Smooth muscle cell (in vitro differentiated cells): ENCODE measurements at regions not wholly inside any gene's neighbourhood (a gene's known extent, or its start where the extent isn't known, plus 50 kb on each side); places are given as distances from the start of the nearest gene placed in this dataset.
"Not testable (repeated sequence)": the region's sequence is repeated elsewhere in the genome, so short reads cannot be mapped to it uniquely, and the experiment has no call there.

Experiments
- DNase-seq: peaks from one replicate; lab custom pipeline; 2025; ENCODE audit not compliant: unreplicated experiment; lab: John Stamatoyannopoulos, UW
- H2AFZ ChIP-seq: fragments of 200-600 bp; sonication (generic); 2 replicates; pipeline ENCODE4 v1.6.0; 2016; ENCODE audit warnings: antibody characterized with exemption, low read depth, mild to moderate bottlenecking
- H3F3A ChIP-seq: fragments of 200-600 bp; sonication (generic); 2 replicates; pipeline ENCODE4 v1.6.0; 2017; ENCODE audit warnings: antibody characterized with exemption, low read depth
- H3K27ac ChIP-seq: fragments of 200-600 bp; sonication (generic); 2 replicates; pipeline ENCODE4 v1.5.1; 2016; ENCODE audit warnings: low read depth, mild to moderate bottlenecking
- H3K27me3 ChIP-seq: fragments of 200-600 bp; sonication (generic); 2 replicates; pipeline ENCODE4 v1.6.1; 2016; ENCODE audit warnings: low read depth, mild to moderate bottlenecking
- H3K36me3 ChIP-seq: fragments of 200-600 bp; sonication (generic); 2 replicates; pipeline ENCODE4 v1.5.1; 2016; ENCODE audit warnings: low read depth
- H3K4me1 ChIP-seq: fragments of 200-600 bp; sonication (generic); 2 replicates; pipeline ENCODE4 v1.5.1; 2016; ENCODE audit warnings: low read depth
- H3K4me2 ChIP-seq: fragments of 200-600 bp; sonication (generic); 2 replicates; pipeline ENCODE4 v1.6.0; 2016; ENCODE audit warnings: mild to moderate bottlenecking
- H3K4me3 ChIP-seq: fragments of 200-600 bp; sonication (generic); 2 replicates; pipeline ENCODE4 v1.5.1; 2016; ENCODE audit warnings: mild to moderate bottlenecking
- H3K79me2 ChIP-seq: fragments of 200-600 bp; sonication (generic); 2 replicates; pipeline ENCODE4 v1.6.0; 2016; ENCODE audit warnings: low read depth, mild to moderate bottlenecking
- H3K9ac ChIP-seq: fragments of 200-600 bp; sonication (generic); 2 replicates; pipeline ENCODE4 v1.6.0; 2016; ENCODE audit warnings: low read depth
- H3K9me3 ChIP-seq: fragments of 200-600 bp; sonication (generic); replicated peaks from 2 replicates; pipeline ENCODE4 v1.5.1; 2016; ENCODE audit warnings: low read depth
- H4K20me1 ChIP-seq: fragments of 200-600 bp; sonication (generic); 2 replicates; pipeline ENCODE4 v1.6.0; 2016; ENCODE audit warnings: low read depth
- CTCF ChIP-seq: fragments of 200-600 bp; sonication (generic); IDR thresholded peaks from 2 replicates; pipeline ENCODE4 v1.5.1; 2017; ENCODE audit warnings: borderline replicate concordance, mild to moderate bottlenecking, antibody characterized with exemption; ENCODE audit not compliant: insufficient read depth, poor library complexity, severe bottlenecking
- WGBS: methylation state at CpG from one replicate; pipeline ENCODE4 v1.1.7; 2016; ENCODE audit warnings: low lambda C conversion rate; 5-methylcytosine and 5-hydroxymethylcytosine counted together

- no peaks in the 10 kb centered on the region for H3K9me3 ChIP-seq
- H3F3A ChIP-seq = no peaks in the 10 kb centered on the region
- no peak for TF ChIP-seq CTCF
- H3K4me1 ChIP-seq = no peaks in the 10 kb centered on the region
- WGBS = 85% methylated on average over 3 of the region's 3 CpGs
- no peak overlapping the region for H3K4me2 ChIP-seq
- no peak overlapping the region for H3K27ac ChIP-seq
- no peaks in the 10 kb centered on the region for H4K20me1 ChIP-seq
- no peak overlapping the region for H3K9ac ChIP-seq
- no peaks in the 10 kb centered on the region for H3K79me2 ChIP-seq
- peaks cover 3% of the 10 kb centered on the region for H3K36me3 ChIP-seq
- no peak overlapping the region for H3K4me3 ChIP-seq
- H2AFZ ChIP-seq = no peak overlapping the region
- no peaks in the 10 kb centered on the region for H3K27me3 ChIP-seq
- no peak for DNase-seq
Observed at GRCh38 chr13:100773429-100773828, 98.8 kb upstream of the TMTC4 start.

- Histone ChIP-seq H3F3A (no peaks in the 10 kb centered on the region), H3K36me3 (peaks cover 3% of the 10 kb centered on the region), H3K4me1 (no peaks in the 10 kb centered on the region), H3K27ac (no peak overlapping the region), H2AFZ (no peak overlapping the region), H3K9me3 (no peaks in the 10 kb centered on the region), H4K20me1 (no peaks in the 10 kb centered on the region), H3K27me3 (no peaks in the 10 kb centered on the region), H3K4me2 (no peak overlapping the region), H3K4me3 (no peak overlapping the region), H3K9ac (no peak overlapping the region), H3K79me2 (no peaks in the 10 kb centered on the region)
- no peak for DNase-seq
- 87% methylated on average over 2 of the region's 2 CpGs for WGBS
- no peak for TF ChIP-seq CTCF
Observed at GRCh38 chr13:100767192-100767591, 92.6 kb upstream of the TMTC4 start.

- H3K27ac ChIP-seq, H3K4me1 ChIP-seq, H3K4me2 ChIP-seq, H2AFZ ChIP-seq, H3K9me3 ChIP-seq, H3K27me3 ChIP-seq, H3K79me2 ChIP-seq, H3F3A ChIP-seq, H4K20me1 ChIP-seq, DNase-seq, H3K4me3 ChIP-seq, H3K36me3 ChIP-seq, H3K9ac ChIP-seq: not testable (repeated sequence)
- 93% methylated on average over 4 of the region's 4 CpGs for WGBS
Observed at GRCh38 chr13:100766570-100766969, 92.0 kb upstream of the TMTC4 start.

GRCh38 chr13:100764937-100765336 is 90.3 kb upstream of the TMTC4 start:
- no peaks in the 10 kb centered on the region for H3K79me2 ChIP-seq
- 74% methylated on average over 9 of the region's 9 CpGs for WGBS
- H3K9me3 ChIP-seq = no peaks in the 10 kb centered on the region
- DNase-seq = no peak
- H3K9ac ChIP-seq = no peak overlapping the region
- H3K36me3 ChIP-seq = no peaks in the 10 kb centered on the region
- no peak overlapping the region for H3K4me3 ChIP-seq
- no peak overlapping the region for H3K4me2 ChIP-seq
- H3K4me1 ChIP-seq = no peaks in the 10 kb centered on the region
- no peak overlapping the region for H3K27ac ChIP-seq
- no peaks in the 10 kb centered on the region for H4K20me1 ChIP-seq
- TF ChIP-seq CTCF = no peak
- H3K27me3 ChIP-seq = no peaks in the 10 kb centered on the region
- no peaks in the 10 kb centered on the region for H3F3A ChIP-seq
- H2AFZ ChIP-seq = no peak overlapping the region

- WGBS = over 99% methylated on average over 5 of the region's 22 CpGs
- H3K27ac ChIP-seq, H3K27me3 ChIP-seq, DNase-seq, H3K9ac ChIP-seq, H3F3A ChIP-seq, H3K4me1 ChIP-seq, H3K79me2 ChIP-seq, H3K4me3 ChIP-seq, H3K36me3 ChIP-seq, H4K20me1 ChIP-seq, H3K9me3 ChIP-seq, H3K4me2 ChIP-seq, H2AFZ ChIP-seq: not testable (repeated sequence)
Observed at GRCh38 chr13:100762126-100762525, 87.5 kb upstream of the TMTC4 start.
